Prostate gland (tissue), 2 donors: ENCODE measurements at regions not wholly inside any gene's neighbourhood (a gene's known extent, or its start where the extent isn't known, plus 50 kb on each side); places are given as distances from the start of the nearest gene placed in this dataset.

ENCODE experiments used
- CTCF ChIP-seq, 4 experiments: fragments of 200-600 bp in 2 of 4; fragments of 450-650 bp in 2 of 4; sonication (generic) in 2 of 4; IDR thresholded peaks; 1 replicate in 3 of 4; 2 replicates in 1 of 4; pipeline ENCODE4 v1.5.1; 2016 to 2019; ENCODE audit warnings: antibody characterized with exemption in 4 of 4, mild to moderate bottlenecking in 2 of 4, moderate library complexity in 2 of 4
- POLR2AphosphoS5 ChIP-seq: sonication (generic); formaldehyde crosslinking; IDR thresholded peaks from one replicate; pipeline ENCODE4 v1.6.1; 2017; ENCODE audit warnings: antibody characterized with exemption

GRCh38 chr2:194559964-194560363, 1097.1 kb upstream of the SLC39A10 start:
- TF ChIP-seq POLR2AphosphoS5 (no peak), CTCF (IDR thresholded peaks at IDR 0.05) (no peak)
